ENCODE measurements at regions not wholly inside any gene's neighbourhood (a gene's known extent, or its start where the extent isn't known, plus 50 kb on each side); places are given as distances from the start of the nearest gene placed in this dataset.
A peak's percentile ranks its signal among the peaks of the same experiment; 100 is the strongest.

- DNase-seq (ENCODE audit: low spot score): peak; percentile 66
- intact Hi-C loops (cut with DNase I): no loop called here
These were observed 129.8 kb downstream of the SATB1 start for GRCh38 chr3:18295171-18295920.

GRCh38 chr3:18290157-18290556 lies 135.0 kb downstream of the SATB1 start:
- DNase-seq (ENCODE audit: low spot score): no peak
- intact Hi-C loops (cut with DNase I): no loop called here

GRCh38 chr3:18288243-18288642 lies 136.9 kb downstream of the SATB1 start:
- intact Hi-C loops (cut with DNase I): no loop called here
- DNase-seq (ENCODE audit: low spot score): no peak

- no peak for DNase-seq (ENCODE audit: low spot score)
- intact Hi-C loops (cut with DNase I): no loop called here
These were observed 140.4 kb downstream of the SATB1 start for GRCh38 chr3:18284716-18285115.

- intact Hi-C loops (cut with DNase I): no loop called here
These were observed 141.5 kb downstream of the SATB1 start for GRCh38 chr3:18283680-18284079.

GRCh38 chr3:18282507-18282906 lies 142.6 kb downstream of the SATB1 start:
- intact Hi-C loops (cut with DNase I): no loop called here
- DNase-seq (ENCODE audit: low spot score): no peak

More at GRCh38 chr3:18283680-18284079, 141.5 kb downstream of the SATB1 start:
- no peak for DNase-seq (ENCODE audit: low spot score)

DNA sequence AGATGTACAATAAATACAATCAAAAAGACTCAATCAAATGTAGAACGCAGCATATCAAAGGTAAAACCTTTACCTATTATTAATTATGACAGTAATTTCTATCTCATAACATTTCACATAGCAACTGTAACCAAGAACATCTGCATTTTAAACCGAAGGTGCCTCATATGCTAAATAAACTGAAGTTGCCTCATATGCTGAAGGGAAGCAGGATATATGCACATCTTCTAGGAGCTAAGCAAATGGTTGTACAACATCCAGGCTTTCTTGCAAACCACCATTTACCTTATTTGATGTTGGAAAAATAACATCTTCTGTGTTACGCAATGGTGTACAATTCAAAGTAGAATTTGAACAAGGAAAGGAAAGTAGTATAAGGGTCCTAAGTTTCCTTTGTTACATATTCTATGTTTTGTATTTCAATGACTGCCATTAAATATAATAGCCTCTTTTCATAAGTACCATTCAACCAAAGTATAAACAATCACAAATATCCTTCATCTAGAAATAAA lies 145.9 kb downstream of the SATB1 start:
- DNase-seq (ENCODE audit: low spot score): no peak
- intact Hi-C loops (cut with DNase I): no loop called here

DNA sequence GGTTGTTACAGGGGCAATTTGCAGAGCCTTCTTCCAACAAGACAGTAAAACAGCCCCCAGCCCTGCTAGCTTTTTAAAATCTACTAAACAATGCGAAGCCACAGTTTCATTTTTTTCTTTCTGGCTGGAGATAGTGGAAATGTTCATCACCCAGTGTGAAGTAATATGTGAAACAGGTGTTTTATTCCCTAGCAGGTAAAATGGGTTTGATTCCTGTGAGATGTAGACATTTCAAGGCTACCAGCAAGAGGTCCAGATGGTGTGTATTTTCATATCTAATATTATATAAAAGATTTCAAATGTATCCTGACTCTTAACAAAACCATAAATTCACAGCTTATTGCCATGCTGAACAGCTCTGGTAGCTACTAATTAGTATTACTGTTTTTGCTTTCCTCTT lies 160.3 kb downstream of the SATB1 start:
- intact Hi-C loops (cut with DNase I): no loop called here
- no peak for DNase-seq (ENCODE audit: low spot score)

DNA sequence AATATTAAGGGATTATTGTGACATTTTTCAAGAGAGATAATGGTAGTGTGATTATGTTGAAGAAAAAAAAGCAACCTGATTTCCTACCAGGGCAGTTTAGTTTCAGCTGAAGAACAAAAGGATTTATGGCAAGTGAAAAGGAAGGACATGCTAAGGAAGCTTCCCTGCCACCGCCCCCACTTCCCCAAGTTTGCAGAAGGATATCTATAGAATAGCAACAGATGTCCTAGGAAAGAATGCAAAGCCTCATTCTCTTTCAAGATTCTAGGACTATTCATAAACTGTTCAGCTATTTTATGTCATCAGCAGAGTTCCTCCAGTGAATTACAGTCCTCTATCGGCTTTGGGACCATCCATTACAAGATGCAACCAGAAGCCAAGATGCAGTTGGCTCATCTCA lies 160.8 kb downstream of the SATB1 start:
- no peak for DNase-seq (ENCODE audit: low spot score)
- intact Hi-C loops (cut with DNase I): no loop called here

- no peak for DNase-seq (ENCODE audit: low spot score)
- intact Hi-C loops (cut with DNase I): no loop called here
These were observed 166.6 kb downstream of the SATB1 start for GRCh38 chr3:18258492-18258891.

GRCh38 chr3:18252578-18252977 lies 172.6 kb downstream of the SATB1 start:
- intact Hi-C loops (cut with DNase I): no loop called here

DNA sequence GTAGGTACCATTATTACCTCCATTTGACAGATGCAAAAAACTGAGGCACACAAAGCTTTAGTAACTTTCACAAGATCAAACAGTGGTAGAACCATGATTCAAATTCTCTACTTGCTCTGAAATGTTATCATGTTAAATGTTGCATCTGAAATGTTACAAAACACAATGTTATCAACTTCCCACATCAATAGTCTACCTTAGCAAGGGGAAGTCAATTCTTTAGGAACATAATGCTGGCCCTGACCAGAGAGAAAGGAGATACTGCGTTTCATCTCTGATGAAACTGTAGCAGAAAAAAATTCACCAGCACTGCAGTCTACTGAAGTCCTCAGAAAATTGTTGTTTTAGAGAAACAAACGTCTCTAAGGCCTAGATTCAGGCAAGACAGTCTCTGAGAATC lies 174.1 kb downstream of the SATB1 start:
- DNase-seq (ENCODE audit: low spot score): no peak
- intact Hi-C loops (cut with DNase I): no loop called here

More at GRCh38 chr3:18252578-18252977, 172.6 kb downstream of the SATB1 start:
- DNase-seq (ENCODE audit: low spot score): no peak

- intact Hi-C loops (cut with DNase I): no loop called here
- DNase-seq (ENCODE audit: low spot score): no peak
These were observed 176.0 kb downstream of the SATB1 start for GRCh38 chr3:18249126-18249525.

GRCh38 chr3:18247776-18248310 lies 177.3 kb downstream of the SATB1 start:
- no peak for DNase-seq (ENCODE audit: low spot score)
- intact Hi-C loops (cut with DNase I): no loop called here

DNA sequence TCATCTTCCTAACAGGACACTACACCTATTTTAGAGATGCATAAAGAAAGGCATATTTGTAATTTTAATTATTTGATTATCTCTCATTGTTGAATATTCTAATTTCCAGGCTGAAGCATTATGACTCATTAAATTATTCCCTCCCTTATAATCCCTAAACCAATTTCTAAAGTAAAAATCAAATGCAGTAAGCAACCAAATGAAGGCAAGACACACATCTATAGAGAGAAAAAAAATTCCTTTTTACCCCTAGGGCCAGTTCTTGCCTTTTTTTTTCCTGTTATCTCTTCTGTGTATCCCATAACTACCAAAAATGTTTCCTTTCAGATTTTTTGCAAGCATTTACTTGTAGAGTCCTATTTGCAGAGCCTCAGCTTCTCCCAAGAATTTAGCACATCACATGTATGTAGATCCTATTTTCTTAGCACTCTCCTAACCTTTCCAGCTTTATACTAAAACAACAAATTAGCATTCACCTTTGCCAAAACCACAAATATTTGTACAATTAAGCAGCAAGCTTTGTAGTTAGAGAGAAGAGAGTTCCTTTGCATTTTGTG lies 177.9 kb downstream of the SATB1 start:
- no peak for DNase-seq (ENCODE audit: low spot score)
- intact Hi-C loops (cut with DNase I): no loop called here

- DNase-seq (ENCODE audit: low spot score): no peak
- intact Hi-C loops (cut with DNase I): no loop called here
These were observed 178.6 kb downstream of the SATB1 start for GRCh38 chr3:18246336-18247060.

DNA sequence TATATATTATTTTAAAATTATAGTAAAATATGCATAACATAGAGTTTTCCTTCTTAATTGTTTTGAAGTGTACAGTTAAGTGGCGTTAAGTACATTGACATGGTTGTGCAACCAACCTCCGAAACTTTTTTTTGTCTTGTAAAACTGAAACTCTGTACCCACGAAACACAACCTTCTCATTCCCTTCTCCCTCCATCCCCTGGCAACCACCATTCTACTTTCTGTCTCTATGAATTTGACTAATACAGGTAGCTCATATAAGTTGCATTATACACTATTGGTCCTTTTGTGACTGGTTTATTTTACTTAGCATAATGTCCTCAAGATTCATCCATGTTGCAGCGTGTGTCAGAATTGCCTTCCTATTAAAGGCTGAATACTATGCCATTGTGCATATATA lies 179.4 kb downstream of the SATB1 start:
- intact Hi-C loops (cut with DNase I): no loop called here
- DNase-seq (ENCODE audit: low spot score): no peak

GRCh38 chr3:18241837-18242236 lies 183.3 kb downstream of the SATB1 start:
- DNase-seq (ENCODE audit: low spot score): no peak
- intact Hi-C loops (cut with DNase I): no loop called here

GRCh38 chr3:18239674-18240073 lies 185.5 kb downstream of the SATB1 start:
- intact Hi-C loops (cut with DNase I): no loop called here

DNA sequence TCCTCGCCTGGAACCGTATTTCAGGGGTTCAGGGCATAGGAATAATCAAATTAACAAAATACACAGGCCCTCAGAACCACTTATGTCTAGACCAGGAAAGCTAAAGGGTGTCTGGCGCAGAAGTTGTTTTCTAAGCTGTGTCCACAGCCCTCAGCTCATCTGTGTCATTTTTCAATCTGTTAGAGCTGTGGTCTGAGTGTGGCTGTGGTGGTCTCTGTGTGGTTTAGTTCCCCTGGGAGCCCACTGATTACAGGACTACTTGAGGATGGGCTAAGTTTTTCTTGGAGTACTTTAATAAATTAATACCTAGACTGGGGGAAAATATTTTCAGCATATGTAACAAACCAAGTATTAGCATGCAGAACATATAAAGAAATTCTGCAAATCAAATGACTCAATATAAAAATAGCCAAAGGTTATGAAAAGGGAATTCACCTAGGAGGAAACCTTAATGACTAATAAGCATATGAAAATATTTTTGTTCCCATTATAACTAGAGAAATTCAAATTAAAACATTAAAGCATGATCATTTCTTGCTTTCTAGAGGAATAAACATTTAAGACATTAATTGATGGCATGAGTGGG lies 186.3 kb downstream of the SATB1 start:
- DNase-seq (ENCODE audit: low spot score): no peak
- intact Hi-C loops (cut with DNase I): loop anchor here in 1 of 2 donors (1.0 kb wide), 1 partner anchor 23 kb away; no protein-coding TSS in a partner anchor

More at GRCh38 chr3:18239674-18240073, 185.5 kb downstream of the SATB1 start:
- DNase-seq (ENCODE audit: low spot score): no peak

Measured in posterior vena cava (tissue), 2 donors.